Endometrium (tissue), 2 donors: ENCODE measurements at regions not wholly inside any gene's neighbourhood (a gene's known extent, or its start where the extent isn't known, plus 50 kb on each side); places are given as distances from the start of the nearest gene placed in this dataset.

Experiments used
- FAIRE-seq: peaks from 2 replicates; lab custom pipeline; 2012; peaks lifted over from hg19 to GRCh38; lab: Jason Lieb, UNC
- donor health status: control.
- donor health status: control.

- no peak for FAIRE-seq
These were observed 1281.1 kb downstream of the TBC1D22A start for GRCh38 chr22:48043581-48043980.

- no peak for FAIRE-seq
These were observed 1280.4 kb downstream of the TBC1D22A start for GRCh38 chr22:48042621-48043395.

GRCh38 chr22:48039326-48039725 is 1276.9 kb downstream of the TBC1D22A start:
- no peak for FAIRE-seq

GRCh38 chr22:48037618-48038017 is 1275.2 kb downstream of the TBC1D22A start:
- FAIRE-seq: no peak

- FAIRE-seq: no peak
These were observed 1273.4 kb downstream of the TBC1D22A start for GRCh38 chr22:48035897-48036296.

- no peak for FAIRE-seq
These were observed 1269.1 kb downstream of the TBC1D22A start for GRCh38 chr22:48031589-48031988.

- no peak for FAIRE-seq
These were observed 1262.6 kb downstream of the TBC1D22A start for GRCh38 chr22:48025096-48025495.

GRCh38 chr22:48021991-48022401 is 1259.5 kb downstream of the TBC1D22A start:
- FAIRE-seq: no peak

- FAIRE-seq: no peak
These were observed 1255.9 kb downstream of the TBC1D22A start for GRCh38 chr22:48018346-48018745.

- no peak for FAIRE-seq
These were observed 1253.3 kb downstream of the TBC1D22A start for GRCh38 chr22:48015701-48016100.

GRCh38 chr22:48004936-48005335 is 1242.5 kb downstream of the TBC1D22A start:
- FAIRE-seq: no peak

GRCh38 chr22:48004038-48004437 is 1241.6 kb downstream of the TBC1D22A start:
- no peak for FAIRE-seq

GRCh38 chr22:48001101-48001500 is 1238.7 kb downstream of the TBC1D22A start:
- FAIRE-seq: no peak

GRCh38 chr22:47997612-47998011 is 1235.2 kb downstream of the TBC1D22A start:
- no peak for FAIRE-seq

GRCh38 chr22:47997052-47997590 is 1234.7 kb downstream of the TBC1D22A start:
- no peak for FAIRE-seq

GRCh38 chr22:47996446-47996857 is 1234.0 kb downstream of the TBC1D22A start:
- no peak for FAIRE-seq

GRCh38 chr22:47995718-47996117 is 1233.3 kb downstream of the TBC1D22A start:
- no peak for FAIRE-seq

GRCh38 chr22:47995264-47995627 is 1232.8 kb downstream of the TBC1D22A start:
- FAIRE-seq: no peak

- no peak for FAIRE-seq
These were observed 1232.3 kb downstream of the TBC1D22A start for GRCh38 chr22:47994601-47995263.

GRCh38 chr22:47994045-47994444 is 1231.6 kb downstream of the TBC1D22A start:
- no peak for FAIRE-seq

GRCh38 chr22:47990481-47990880 is 1228.0 kb downstream of the TBC1D22A start:
- no peak for FAIRE-seq

- FAIRE-seq: no peak
These were observed 1225.5 kb downstream of the TBC1D22A start for GRCh38 chr22:47987885-47988515.

- FAIRE-seq: no peak
These were observed 1213.8 kb downstream of the TBC1D22A start for GRCh38 chr22:47976219-47976618.
